OCI-LY1 (cell line): ENCODE measurements at regions not wholly inside any gene's neighbourhood (a gene's known extent, or its start where the extent isn't known, plus 50 kb on each side); places are given as distances from the start of the nearest gene placed in this dataset.

ENCODE experiments used
- EZH2 ChIP-seq: fragments of 200-600 bp; sonication (generic), shearing (Covaris generic); IDR thresholded peaks from 2 replicates; pipeline ENCODE4 v1.8.0; 2017; ENCODE audit warnings: borderline replicate concordance, mixed run types, mild to moderate bottlenecking, antibody characterized with exemption, low read length, moderate library complexity, mixed read lengths
- TF ChIP-seq, protein P1 (sequence below): fragments of 200-600 bp; sonication (generic), shearing (Covaris generic); IDR thresholded peaks from 2 replicates; pipeline ENCODE4 v1.5.1; 2017; ENCODE audit warnings: mild to moderate bottlenecking, antibody characterized with exemption, low read length, moderate library complexity, mixed read lengths

DNA sequence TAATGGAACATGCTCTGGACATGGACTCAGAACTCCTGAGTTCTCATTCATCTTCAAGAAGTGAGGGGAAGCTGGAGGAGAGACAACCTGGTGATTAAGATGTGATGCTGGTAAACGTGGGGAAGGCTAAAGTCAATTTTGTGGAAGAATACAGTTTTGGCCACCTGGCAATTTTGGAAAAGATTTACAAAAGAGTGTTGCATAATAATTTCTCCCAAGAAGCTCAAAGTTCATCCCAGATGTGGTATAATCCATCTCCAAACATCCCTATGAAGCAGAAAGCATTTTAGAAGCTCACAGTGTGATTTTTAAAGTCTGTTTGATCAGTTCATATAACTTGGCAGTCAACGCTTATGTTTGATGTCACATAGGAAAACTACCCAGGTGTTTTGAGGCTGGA lies 208.7 kb downstream of the LMX1A start:
- TF ChIP-seq, protein P1, sequence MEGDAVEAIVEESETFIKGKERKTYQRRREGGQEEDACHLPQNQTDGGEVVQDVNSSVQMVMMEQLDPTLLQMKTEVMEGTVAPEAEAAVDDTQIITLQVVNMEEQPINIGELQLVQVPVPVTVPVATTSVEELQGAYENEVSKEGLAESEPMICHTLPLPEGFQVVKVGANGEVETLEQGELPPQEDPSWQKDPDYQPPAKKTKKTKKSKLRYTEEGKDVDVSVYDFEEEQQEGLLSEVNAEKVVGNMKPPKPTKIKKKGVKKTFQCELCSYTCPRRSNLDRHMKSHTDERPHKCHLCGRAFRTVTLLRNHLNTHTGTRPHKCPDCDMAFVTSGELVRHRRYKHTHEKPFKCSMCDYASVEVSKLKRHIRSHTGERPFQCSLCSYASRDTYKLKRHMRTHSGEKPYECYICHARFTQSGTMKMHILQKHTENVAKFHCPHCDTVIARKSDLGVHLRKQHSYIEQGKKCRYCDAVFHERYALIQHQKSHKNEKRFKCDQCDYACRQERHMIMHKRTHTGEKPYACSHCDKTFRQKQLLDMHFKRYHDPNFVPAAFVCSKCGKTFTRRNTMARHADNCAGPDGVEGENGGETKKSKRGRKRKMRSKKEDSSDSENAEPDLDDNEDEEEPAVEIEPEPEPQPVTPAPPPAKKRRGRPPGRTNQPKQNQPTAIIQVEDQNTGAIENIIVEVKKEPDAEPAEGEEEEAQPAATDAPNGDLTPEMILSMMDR, result no peak
- TF ChIP-seq EZH2, result no peak
